HCT116 (cell line): ENCODE measurements at regions not wholly inside any gene's neighbourhood (a gene's known extent, or its start where the extent isn't known, plus 50 kb on each side); places are given as distances from the start of the nearest gene placed in this dataset.

Experiments used
- ATAC-seq: fragments of 200-7000 bp; cut with Tn5 transposase; 2 replicates; pipeline ENCODE4 v1.9.1; 2020; ENCODE audit warnings: mild to moderate bottlenecking, moderate library complexity
- BruUV-seq: library from RNA; stranded (reverse); fragments of 400-500 nt; replicated peaks from 2 replicates; lab custom pipeline; 2021; lab: Mats Ljungman, UMichigan
- CTCF ChIA-PET: fragments of 300-600 bp; sonication (Branson Sonifier 250); formaldehyde crosslinking; loops from one replicate; lab custom pipeline; 2021; ENCODE audit warnings: antibody characterized with exemption; lab: Charles Lee
- POLR2A ChIA-PET: fragments of 300-600, 350-600 bp; sonication (Branson Sonifier 250); formaldehyde crosslinking; loops from one replicate; lab custom pipeline; 2021; ENCODE audit warnings: antibody characterized with exemption; lab: Charles Lee
- RAD21 ChIA-PET, 2 experiments: fragments of 300-600 bp; sonication (Branson Sonifier 250); formaldehyde crosslinking; loops; one replicate each; lab custom pipeline; 2023; ENCODE audit warnings: low total read pairs in 2 of 2; ENCODE audit not compliant: uncharacterized antibody in 2 of 2, unreplicated experiment in 2 of 2, low non-redundant PET in 1 of 2; lab: Charles Lee
- DNase-seq: peaks from one replicate; pipeline ENCODE4 v3.0.0-alpha.2; 2010; ENCODE audit warnings: low read depth, low spot score
- H2AFZ ChIP-seq: fragments of 200-600 bp; shearing (Covaris generic), sonication (generic); 2 replicates; pipeline ENCODE4 v1.6.1; 2017; ENCODE audit warnings: low read depth, mixed run types, mixed read lengths, antibody characterized with exemption, low read length; ENCODE audit not compliant: poor library complexity, severe bottlenecking
- H3K27ac ChIP-seq: 2 replicates; pipeline ENCODE4 v1.5.1; 2012; ENCODE audit warnings: low read depth, low read length
- H3K27me3 ChIP-seq: fragments of 200-600 bp; sonication (generic); 2 replicates; pipeline ENCODE4 v1.6.1; 2016; ENCODE audit warnings: mixed run types, low read length, mixed read lengths; ENCODE audit not compliant: insufficient read depth
- H3K36me3 ChIP-seq, 2 experiments: fragments of 200-500 bp in 1 of 2; fragments of 200-600 bp in 1 of 2; sonication (Bioruptor generic) in 1 of 2; sonication (generic) in 1 of 2; 2 replicates each; pipeline versions ENCODE4 v1.5.1 to v1.6.1; 2014 to 2016; ENCODE audit warnings: low read length in 2 of 2, inconsistent platforms in 1 of 2, mixed read lengths in 1 of 2, mixed run types in 1 of 2; ENCODE audit not compliant: insufficient read depth in 2 of 2, control insufficient read depth in 1 of 2
- H3K4me1 ChIP-seq, 2 experiments: fragments of 200-600 bp in 1 of 2; sonication (generic) in 1 of 2; 2 replicates each; pipeline versions ENCODE4 v1.5.1 to v1.6.1; 2012 to 2017; ENCODE audit warnings: low read length in 2 of 2, inconsistent platforms in 1 of 2, mild to moderate bottlenecking in 1 of 2, mixed read lengths in 1 of 2, mixed run types in 1 of 2, moderate library complexity in 1 of 2; ENCODE audit not compliant: insufficient read depth in 2 of 2, control insufficient read depth in 1 of 2
- H3K4me2 ChIP-seq: fragments of 200-600 bp; sonication (generic); 2 replicates; pipeline ENCODE4 v1.6.1; 2017; ENCODE audit warnings: mixed run types, low read length, mixed read lengths
- H3K4me3 ChIP-seq, 2 experiments: fragments of 200-600 bp in 1 of 2; sonication (generic) in 1 of 2; replicated peaks in 1 of 2; 2 replicates each; pipeline ENCODE4 v1.5.1; 2011 to 2016; ENCODE audit warnings: low read length in 2 of 2, control low read depth in 1 of 2, low read depth in 1 of 2, mild to moderate bottlenecking in 1 of 2, mixed read lengths in 1 of 2, mixed run types in 1 of 2
- H3K79me2 ChIP-seq: fragments of 200-600 bp; sonication (generic); 2 replicates; pipeline ENCODE4 v1.6.1; 2017; ENCODE audit warnings: mild to moderate bottlenecking, mixed run types, low read length, moderate library complexity, mixed read lengths; ENCODE audit not compliant: insufficient read depth
- H3K9ac ChIP-seq: fragments of 200-600 bp; sonication (generic); 2 replicates; pipeline ENCODE4 v1.6.1; 2016; ENCODE audit warnings: low read length, mixed read lengths
- H3K9me2 ChIP-seq: fragments of 200-600 bp; sonication (generic), shearing (Covaris generic); 2 replicates; pipeline ENCODE4 v1.6.1; 2017; ENCODE audit warnings: mixed run types, mild to moderate bottlenecking, moderate library complexity; ENCODE audit not compliant: insufficient read depth
- H3K9me3 ChIP-seq, 2 experiments: fragments of 200-500 bp in 1 of 2; fragments of 200-600 bp in 1 of 2; sonication (Bioruptor generic) in 1 of 2; sonication (generic) in 1 of 2; 2 replicates each; pipeline ENCODE4 v1.6.1; 2014 to 2017; ENCODE audit warnings: low read length in 2 of 2, mixed read lengths in 2 of 2, inconsistent platforms in 1 of 2, low read depth in 1 of 2, mild to moderate bottlenecking in 1 of 2, mixed run types in 1 of 2, moderate library complexity in 1 of 2; ENCODE audit not compliant: control insufficient read depth in 1 of 2, insufficient read depth in 1 of 2
- H4K20me1 ChIP-seq: fragments of 200-600 bp; sonication (generic), shearing (Covaris generic); 2 replicates; pipeline ENCODE4 v1.6.1; 2017; ENCODE audit warnings: mixed run types, mild to moderate bottlenecking, moderate library complexity; ENCODE audit not compliant: insufficient read depth
- CBX3 ChIP-seq: IDR thresholded peaks from 2 replicates; pipeline ENCODE4 v1.6.1; 2012; ENCODE audit warnings: low read depth
- CEBPB ChIP-seq: IDR thresholded peaks from 2 replicates; pipeline ENCODE4 v1.6.1; 2012; ENCODE audit warnings: low read depth
- ELF1 ChIP-seq: IDR thresholded peaks from 2 replicates; pipeline ENCODE4 v1.6.1; 2012; ENCODE audit warnings: low read depth, borderline replicate concordance
- EZH2 ChIP-seq: fragments of 200-600 bp; sonication (generic); IDR thresholded peaks from 2 replicates; pipeline ENCODE4 v1.6.1; 2017; ENCODE audit warnings: antibody characterized with exemption, mixed run types
- EZH2phosphoT487 ChIP-seq: fragments of 200-600 bp; IDR thresholded peaks from 2 replicates; pipeline ENCODE4 v1.6.1; 2018; ENCODE audit warnings: antibody characterized with exemption, borderline replicate concordance
- FOSL1 ChIP-seq: IDR thresholded peaks from 2 replicates; pipeline ENCODE4 v1.6.1; 2012; ENCODE audit warnings: low read depth
- MAX ChIP-seq: IDR thresholded peaks from 2 replicates; pipeline ENCODE4 v1.6.1; 2012
- POLR2AphosphoS5 ChIP-seq: IDR thresholded peaks from 2 replicates; pipeline ENCODE4 v1.6.1; 2011; ENCODE audit warnings: mild to moderate bottlenecking, low read depth, low read length, moderate library complexity
- RAD21 ChIP-seq: IDR thresholded peaks from 2 replicates; pipeline ENCODE4 v1.6.1; 2012; ENCODE audit warnings: low read depth, mild to moderate bottlenecking
- SP1 ChIP-seq: IDR thresholded peaks from 2 replicates; pipeline ENCODE4 v1.6.1; 2012; ENCODE audit warnings: low read depth
- SRF ChIP-seq: IDR thresholded peaks from 2 replicates; pipeline ENCODE4 v1.6.1; 2012; ENCODE audit warnings: low read depth
- TCF7L2 ChIP-seq: IDR thresholded peaks from 2 replicates; pipeline ENCODE4 v1.7.0; 2011; ENCODE audit warnings: borderline replicate concordance, inconsistent platforms; ENCODE audit not compliant: insufficient read depth, insufficient read length; ENCODE audit errors: extremely low read depth
- YY1 ChIP-seq: IDR thresholded peaks from 2 replicates; pipeline ENCODE4 v1.6.1; 2011; ENCODE audit warnings: low read length, low read depth, moderate library complexity, mild to moderate bottlenecking; ENCODE audit not compliant: insufficient replicate concordance; ENCODE audit errors: extremely low read depth
- ZNF274 ChIP-seq: fragments of 200-500 bp; sonication (Bioruptor generic); IDR thresholded peaks from 2 replicates; pipeline ENCODE4 v1.6.1; 2014; ENCODE audit warnings: mild to moderate bottlenecking, low read depth, low read length, inconsistent platforms
- intact Hi-C: fragments of 100-400 bp; cut with micrococcal nuclease; formaldehyde crosslinking; loops from 2 replicates; pipeline ENCODE4 v1.10.0; 2022

- H3K4me2 ChIP-seq = no peak overlapping the region
- TF ChIP-seq YY1 (no peak), CEBPB (no peak), ELF1 (no peak), TCF7L2 (no peak), ZNF274 (no peak), CBX3 (no peak), SP1 (no peak), EZH2 (no peak), POLR2AphosphoS5 (no peak), EZH2phosphoT487 (no peak), MAX (no peak), SRF (no peak), RAD21 (no peak), FOSL1 (no peak)
- H3K36me3 ChIP-seq = no peaks in the 10 kb centered on the region
- no peak for ATAC-seq
- no peaks in the 10 kb centered on the region for H3K79me2 ChIP-seq
- H4K20me1 ChIP-seq = no peaks in the 10 kb centered on the region
- H2AFZ ChIP-seq = no peak overlapping the region
- H3K9me2 ChIP-seq = no peaks in the 10 kb centered on the region
- H3K4me1 ChIP-seq = no peaks in the 10 kb centered on the region
- DNase-seq = no peak
- ChIA-PET CTCF (no interaction called here), RAD21 (no interaction called here), POLR2A (no interaction called here)
- no peaks in the 10 kb centered on the region for H3K27me3 ChIP-seq
- H3K4me3 ChIP-seq = no peak overlapping the region
- H3K27ac ChIP-seq = no peak overlapping the region
- H3K9me3 ChIP-seq = no peaks in the 10 kb centered on the region
- H3K9ac ChIP-seq = no peak overlapping the region
- BruUV-seq = no TSS peak
- intact Hi-C loops = no loop called here
These were observed 101.7 kb upstream of the ITGA1 start for GRCh38 chr5:52685971-52686370.
